ENCODE measurements at regions not wholly inside any gene's neighbourhood (a gene's known extent, or its start where the extent isn't known, plus 50 kb on each side); places are given as distances from the start of the nearest gene placed in this dataset.

DNA sequence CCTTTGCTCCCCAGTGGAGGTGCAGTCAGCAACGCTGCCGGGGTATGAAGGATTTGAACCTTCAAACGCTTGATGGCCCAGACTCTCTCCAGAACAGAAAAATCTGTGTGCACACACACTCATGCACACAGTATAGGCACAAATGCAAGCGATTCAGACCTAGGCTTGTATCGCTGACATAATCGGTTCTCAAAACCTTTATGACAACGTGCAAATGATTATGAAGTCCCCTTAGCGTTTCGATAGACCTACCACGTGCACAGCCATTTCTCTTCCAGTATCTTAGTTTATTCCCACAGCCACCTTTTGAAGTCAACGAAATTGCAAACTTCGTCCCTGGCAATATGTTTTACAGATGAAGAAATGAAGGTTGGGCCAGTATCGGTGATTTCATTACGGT, 138.9 kb upstream of the MYCN start:
- TF ChIP-seq, protein P1, sequence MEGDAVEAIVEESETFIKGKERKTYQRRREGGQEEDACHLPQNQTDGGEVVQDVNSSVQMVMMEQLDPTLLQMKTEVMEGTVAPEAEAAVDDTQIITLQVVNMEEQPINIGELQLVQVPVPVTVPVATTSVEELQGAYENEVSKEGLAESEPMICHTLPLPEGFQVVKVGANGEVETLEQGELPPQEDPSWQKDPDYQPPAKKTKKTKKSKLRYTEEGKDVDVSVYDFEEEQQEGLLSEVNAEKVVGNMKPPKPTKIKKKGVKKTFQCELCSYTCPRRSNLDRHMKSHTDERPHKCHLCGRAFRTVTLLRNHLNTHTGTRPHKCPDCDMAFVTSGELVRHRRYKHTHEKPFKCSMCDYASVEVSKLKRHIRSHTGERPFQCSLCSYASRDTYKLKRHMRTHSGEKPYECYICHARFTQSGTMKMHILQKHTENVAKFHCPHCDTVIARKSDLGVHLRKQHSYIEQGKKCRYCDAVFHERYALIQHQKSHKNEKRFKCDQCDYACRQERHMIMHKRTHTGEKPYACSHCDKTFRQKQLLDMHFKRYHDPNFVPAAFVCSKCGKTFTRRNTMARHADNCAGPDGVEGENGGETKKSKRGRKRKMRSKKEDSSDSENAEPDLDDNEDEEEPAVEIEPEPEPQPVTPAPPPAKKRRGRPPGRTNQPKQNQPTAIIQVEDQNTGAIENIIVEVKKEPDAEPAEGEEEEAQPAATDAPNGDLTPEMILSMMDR (IDR thresholded peaks at IDR 0.05), result no peak
- no peak for TF ChIP-seq POLR2A (IDR thresholded peaks at IDR 0.05)

Data from Peyer's patch (tissue), 4 donors.